OCI-LY1 (cell line): ENCODE measurements at regions not wholly inside any gene's neighbourhood (a gene's known extent, or its start where the extent isn't known, plus 50 kb on each side); places are given as distances from the start of the nearest gene placed in this dataset.

Experiments used
- H2AFZ ChIP-seq: fragments of 200-600 bp; sonication (generic), shearing (Covaris generic); 2 replicates; pipeline ENCODE4 v1.6.0; 2014; ENCODE audit warnings: antibody characterized with exemption, mild to moderate bottlenecking, low read length
- H3F3A ChIP-seq: fragments of 200-600 bp; sonication (generic), shearing (Covaris generic); 2 replicates; pipeline ENCODE4 v1.6.0; 2014; ENCODE audit warnings: mild to moderate bottlenecking, antibody characterized with exemption, low read length, moderate library complexity; ENCODE audit not compliant: insufficient read depth
- H3K27ac ChIP-seq: fragments of 200-600 bp; sonication (generic); 2 replicates; pipeline ENCODE4 v1.5.1; 2014; ENCODE audit warnings: low read length, mixed run types, mild to moderate bottlenecking, low read depth; ENCODE audit not compliant: poor library complexity, severe bottlenecking
- H3K27me3 ChIP-seq: fragments of 200-600 bp; sonication (generic); 2 replicates; pipeline ENCODE4 v1.6.0; 2014; ENCODE audit warnings: antibody characterized with exemption, mild to moderate bottlenecking, low read length, moderate library complexity; ENCODE audit not compliant: insufficient read depth
- H3K36me3 ChIP-seq: fragments of 200-600 bp; sonication (generic); 2 replicates; pipeline ENCODE4 v1.6.1; 2014; ENCODE audit warnings: mild to moderate bottlenecking, antibody characterized with exemption, low read length, moderate library complexity, mixed read lengths; ENCODE audit not compliant: insufficient read depth
- H3K4me1 ChIP-seq: fragments of 200-600 bp; sonication (generic); 2 replicates; pipeline ENCODE4 v1.5.1; 2014; ENCODE audit warnings: mild to moderate bottlenecking, low read length, moderate library complexity; ENCODE audit not compliant: insufficient read depth, severe bottlenecking
- H3K4me2 ChIP-seq: fragments of 200-600 bp; sonication (generic), shearing (Covaris generic); 2 replicates; pipeline ENCODE4 v1.6.1; 2014; ENCODE audit warnings: low read length
- H3K4me3 ChIP-seq: fragments of 200-600 bp; sonication (generic); 2 replicates; pipeline ENCODE4 v1.5.1; 2014; ENCODE audit warnings: low read length, low read depth, mild to moderate bottlenecking, mixed read lengths; ENCODE audit not compliant: poor library complexity, severe bottlenecking
- H3K79me2 ChIP-seq: fragments of 200-600 bp; shearing (Covaris generic); 2 replicates; pipeline ENCODE4 v1.6.1; 2016; ENCODE audit warnings: mixed run types, low read length, mixed read lengths; ENCODE audit not compliant: insufficient read depth
- H3K9ac ChIP-seq: fragments of 200-600 bp; sonication (generic), shearing (Covaris generic); 2 replicates; pipeline ENCODE4 v1.6.1; 2014; ENCODE audit warnings: mild to moderate bottlenecking, low read length, mixed read lengths
- H3K9me2 ChIP-seq: fragments of 200-600 bp; sonication (generic), shearing (Covaris generic); 2 replicates; pipeline ENCODE4 v1.6.1; 2014; ENCODE audit warnings: low read depth, mild to moderate bottlenecking, low read length, mixed read lengths
- H3K9me3 ChIP-seq: fragments of 200-600 bp; shearing (Covaris generic); 2 replicates; pipeline ENCODE4 v1.6.1; 2014; ENCODE audit warnings: low read length, mixed read lengths
- H4K20me1 ChIP-seq: fragments of 200-600 bp; sonication (generic), shearing (Covaris generic); 2 replicates; pipeline ENCODE4 v1.6.0; 2016; ENCODE audit warnings: mild to moderate bottlenecking, low read length; ENCODE audit not compliant: insufficient read depth
- CTCF ChIP-seq: fragments of 200-600 bp; sonication (generic), shearing (Covaris generic); IDR thresholded peaks from 2 replicates; pipeline ENCODE4 v1.5.1; 2017; ENCODE audit warnings: mild to moderate bottlenecking, antibody characterized with exemption, low read length, moderate library complexity, mixed read lengths
- EZH2 ChIP-seq: fragments of 200-600 bp; sonication (generic), shearing (Covaris generic); IDR thresholded peaks from 2 replicates; pipeline ENCODE4 v1.8.0; 2017; ENCODE audit warnings: borderline replicate concordance, mixed run types, mild to moderate bottlenecking, antibody characterized with exemption, low read length, moderate library complexity, mixed read lengths

- H4K20me1 ChIP-seq: no peaks in the 10 kb centered on the region
- H3K9me3 ChIP-seq: no peaks in the 10 kb centered on the region
- no peak overlapping the region for H2AFZ ChIP-seq
- no peak overlapping the region for H3K27ac ChIP-seq
- no peaks in the 10 kb centered on the region for H3K36me3 ChIP-seq
- no peaks in the 10 kb centered on the region for H3K9me2 ChIP-seq
- TF ChIP-seq EZH2: no peak
- TF ChIP-seq CTCF: no peak
- no peaks in the 10 kb centered on the region for H3F3A ChIP-seq
- H3K4me3 ChIP-seq: no peak overlapping the region
- no peaks in the 10 kb centered on the region for H3K27me3 ChIP-seq
- no peak overlapping the region for H3K4me2 ChIP-seq
- H3K4me1 ChIP-seq: no peaks in the 10 kb centered on the region
- no peaks in the 10 kb centered on the region for H3K79me2 ChIP-seq
- no peak overlapping the region for H3K9ac ChIP-seq
These were observed 736.9 kb upstream of the PRMT6 start for GRCh38 chr1:106319612-106320011.

- no peaks in the 10 kb centered on the region for H3K79me2 ChIP-seq
- no peak overlapping the region for H3K27ac ChIP-seq
- no peaks in the 10 kb centered on the region for H3K9me2 ChIP-seq
- TF ChIP-seq EZH2 (no peak), CTCF (no peak)
- H3K27me3 ChIP-seq: no peaks in the 10 kb centered on the region
- H2AFZ ChIP-seq: no peak overlapping the region
- H3K9me3 ChIP-seq: no peaks in the 10 kb centered on the region
- H3K4me2 ChIP-seq: no peak overlapping the region
- no peaks in the 10 kb centered on the region for H3K36me3 ChIP-seq
- H3K4me1 ChIP-seq: no peaks in the 10 kb centered on the region
- H3K9ac ChIP-seq: no peak overlapping the region
- no peaks in the 10 kb centered on the region for H4K20me1 ChIP-seq
- no peaks in the 10 kb centered on the region for H3F3A ChIP-seq
- no peak overlapping the region for H3K4me3 ChIP-seq
These were observed 730.9 kb upstream of the PRMT6 start for GRCh38 chr1:106325600-106325999.

- Histone ChIP-seq H3K27me3 (no peaks in the 10 kb centered on the region), H3K9me3 (no peaks in the 10 kb centered on the region), H3K9me2 (no peaks in the 10 kb centered on the region), H2AFZ (no peak overlapping the region), H3K79me2 (no peaks in the 10 kb centered on the region), H3K4me2 (no peak overlapping the region), H3F3A (no peaks in the 10 kb centered on the region), H3K4me3 (no peak overlapping the region), H3K9ac (no peak overlapping the region), H3K27ac (no peak overlapping the region), H4K20me1 (no peaks in the 10 kb centered on the region), H3K36me3 (no peaks in the 10 kb centered on the region), H3K4me1 (no peaks in the 10 kb centered on the region)
- no peak for TF ChIP-seq CTCF
- TF ChIP-seq EZH2: no peak
These were observed 712.0 kb upstream of the PRMT6 start for GRCh38 chr1:106344494-106344893.
